GM12892 (cell line): ENCODE measurements at regions not wholly inside any gene's neighbourhood (a gene's known extent, or its start where the extent isn't known, plus 50 kb on each side); places are given as distances from the start of the nearest gene placed in this dataset.

ENCODE experiments used
- POLR2A ChIP-seq: IDR thresholded peaks from 2 replicates; pipeline ENCODE4 v1.6.1; 2011; ENCODE audit warnings: low read depth, low read length, control low read depth
- POLR2AphosphoS5 ChIP-seq: IDR thresholded peaks from 2 replicates; pipeline ENCODE4 v1.6.1; 2011; ENCODE audit warnings: low read depth, low read length, control low read depth

GRCh38 chr7:81641873-81642272 lies 128.0 kb downstream of the HGF start:
- no peak for TF ChIP-seq POLR2A
- TF ChIP-seq POLR2AphosphoS5, result no peak
